GM18520 (cell line): ENCODE measurements at regions not wholly inside any gene's neighbourhood (a gene's known extent, or its start where the extent isn't known, plus 50 kb on each side); places are given as distances from the start of the nearest gene placed in this dataset.
A peak's percentile ranks its signal among the peaks of the same experiment; 100 is the strongest.

Experiments
- ATAC-seq: cut with Tn5 transposase; IDR thresholded peaks from one replicate; pipeline ENCODE4 v1.9.1; 2021; ENCODE audit not compliant: unreplicated experiment

GRCh38 chr4:123308667-123309066 is 87.9 kb upstream of the SPRY1 start:
- ATAC-seq: no peak

- no peak for ATAC-seq
Measured at GRCh38 chr4:123312116-123312515, 84.5 kb upstream of the SPRY1 start.

- no peak for ATAC-seq
Measured at GRCh38 chr4:123312951-123313592, 83.5 kb upstream of the SPRY1 start.

GRCh38 chr4:123315617-123316016 is 81.0 kb upstream of the SPRY1 start:
- ATAC-seq: no peak

- ATAC-seq: no peak
Measured at GRCh38 chr4:123317211-123317610, 79.4 kb upstream of the SPRY1 start.

GRCh38 chr4:123319639-123320038 is 77.0 kb upstream of the SPRY1 start:
- no peak for ATAC-seq

GRCh38 chr4:123323998-123324397 is 72.6 kb upstream of the SPRY1 start:
- ATAC-seq: no peak

- peak; percentile 94 for ATAC-seq
Measured at GRCh38 chr4:123325241-123325681, 71.3 kb upstream of the SPRY1 start.

GRCh38 chr4:123327346-123327745 is 69.2 kb upstream of the SPRY1 start:
- ATAC-seq: no peak

GRCh38 chr4:123327846-123328429 is 68.7 kb upstream of the SPRY1 start:
- no peak for ATAC-seq

- ATAC-seq: no peak
Measured at GRCh38 chr4:123338715-123339114, 57.9 kb upstream of the SPRY1 start.

- no peak for ATAC-seq
Measured at GRCh38 chr4:123339507-123340380, 56.9 kb upstream of the SPRY1 start.

GRCh38 chr4:123340381-123340701 is 56.3 kb upstream of the SPRY1 start:
- no peak for ATAC-seq

- no peak for ATAC-seq
Measured at GRCh38 chr4:123342498-123342897, 54.1 kb upstream of the SPRY1 start.

GRCh38 chr4:123343400-123344041 is 53.1 kb upstream of the SPRY1 start:
- ATAC-seq: no peak

- ATAC-seq: no peak
Measured at GRCh38 chr4:123345137-123345934, 51.3 kb upstream of the SPRY1 start.

- ATAC-seq: no peak
Measured at GRCh38 chr4:123345935-123346300, 50.7 kb upstream of the SPRY1 start.

GRCh38 chr4:123346330-123346940 is 50.2 kb upstream of the SPRY1 start:
- ATAC-seq: no peak
